ENCODE measurements at regions not wholly inside any gene's neighbourhood (a gene's known extent, or its start where the extent isn't known, plus 50 kb on each side); places are given as distances from the start of the nearest gene placed in this dataset.
A peak's percentile ranks its signal among the peaks of the same experiment; 100 is the strongest.

- H3K4me3 ChIP-seq (ENCODE audit: low read depth, low read length), result no peak overlapping the region
- H3K36me3 ChIP-seq (ENCODE audit: control insufficient read depth, insufficient read depth, low read length), result no peaks in the 10 kb centered on the region
- TF ChIP-seq CTCF (IDR thresholded peaks at IDR 0.05; ENCODE audit: insufficient read depth, low read length, poor library complexity, severe bottlenecking), result no peak
- peak; percentile 67 for DNase-seq (ENCODE audit: low read depth)
- no peaks in the 10 kb centered on the region for H3K27me3 ChIP-seq (ENCODE audit: control insufficient read depth, insufficient read depth, low read length)
These were observed 58.7 kb upstream of the NFIB start for GRCh38 chr9:14372437-14373335.

GRCh38 chr9:14369011-14369410 is 55.1 kb upstream of the NFIB start:
- no peak overlapping the region for H3K4me3 ChIP-seq (ENCODE audit: low read depth, low read length)
- no peaks in the 10 kb centered on the region for H3K27me3 ChIP-seq (ENCODE audit: control insufficient read depth, insufficient read depth, low read length)
- no peak for TF ChIP-seq CTCF (IDR thresholded peaks at IDR 0.05; ENCODE audit: insufficient read depth, low read length, poor library complexity, severe bottlenecking)
- H3K36me3 ChIP-seq (ENCODE audit: control insufficient read depth, insufficient read depth, low read length), result no peaks in the 10 kb centered on the region
- no peak for DNase-seq (ENCODE audit: low read depth)

DNA sequence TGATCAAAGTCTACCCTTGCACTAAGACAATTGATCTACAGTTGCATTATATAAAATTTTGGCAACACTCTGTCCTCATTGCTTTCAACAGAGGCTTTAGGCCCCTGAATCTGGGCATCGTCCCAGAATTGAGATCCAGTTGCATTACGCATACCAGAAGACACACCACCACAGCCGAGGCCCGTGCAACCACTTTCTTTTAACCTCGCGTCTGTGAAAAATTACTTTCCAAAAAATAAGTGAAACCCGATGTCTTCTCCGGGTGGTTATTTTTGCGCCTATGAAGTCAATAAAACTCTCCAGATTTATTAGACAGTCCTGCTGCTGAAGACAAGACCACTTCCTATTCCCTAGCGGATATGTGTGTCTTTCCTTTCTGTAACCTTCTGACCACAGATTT is 52.1 kb upstream of the NFIB start:
- TF ChIP-seq CTCF (IDR thresholded peaks at IDR 0.05; ENCODE audit: insufficient read depth, low read length, poor library complexity, severe bottlenecking), result no peak
- DNase-seq (ENCODE audit: low read depth), result no peak
- H3K36me3 ChIP-seq (ENCODE audit: control insufficient read depth, insufficient read depth, low read length), result no peaks in the 10 kb centered on the region
- no peaks in the 10 kb centered on the region for H3K27me3 ChIP-seq (ENCODE audit: control insufficient read depth, insufficient read depth, low read length)
- no peak overlapping the region for H3K4me3 ChIP-seq (ENCODE audit: low read depth, low read length)

GRCh38 chr9:14365670-14366069 is 51.7 kb upstream of the NFIB start:
- Histone ChIP-seq H3K4me3 (ENCODE audit: low read depth, low read length) (no peak overlapping the region), H3K27me3 (ENCODE audit: control insufficient read depth, insufficient read depth, low read length) (no peaks in the 10 kb centered on the region), H3K36me3 (ENCODE audit: control insufficient read depth, insufficient read depth, low read length) (no peaks in the 10 kb centered on the region)
- TF ChIP-seq CTCF (IDR thresholded peaks at IDR 0.05; ENCODE audit: insufficient read depth, low read length, poor library complexity, severe bottlenecking), result no peak
- DNase-seq (ENCODE audit: low read depth), result no peak

All from kidney epithelial cell (primary cell).